ENCODE measurements at regions not wholly inside any gene's neighbourhood (a gene's known extent, or its start where the extent isn't known, plus 50 kb on each side); places are given as distances from the start of the nearest gene placed in this dataset.
"Not testable (repeated sequence)": the region's sequence is repeated elsewhere in the genome, so short reads cannot be mapped to it uniquely, and the experiment has no call there.

GRCh38 chr20:4635781-4636180 lies 50.5 kb upstream of the PRNP start:
- H3K36me3 ChIP-seq (ENCODE audit: control insufficient read depth in 2 of 2, insufficient read depth in 2 of 2, low read length in 1 of 2): no peaks in the 10 kb centered on the region
- 96% methylated on average over 5 of the region's 5 CpGs for WGBS
- H3K9me3 ChIP-seq (ENCODE audit: control insufficient read depth in 2 of 2, insufficient read depth in 1 of 2, low read length in 1 of 2): no peaks in the 10 kb centered on the region
- no peak for DNase-seq (ENCODE audit: low read depth in 6 of 9, low spot score in 9 of 9)
- no peaks in the 10 kb centered on the region for H3K4me1 ChIP-seq (ENCODE audit: control insufficient read depth in 2 of 2, insufficient read depth in 2 of 2, low read length in 2 of 2)
- no peak overlapping the region for H3K4me3 ChIP-seq (ENCODE audit: low read length in 2 of 2)
- no peak overlapping the region for H3K27ac ChIP-seq (ENCODE audit: low read depth in 1 of 2, low read length in 1 of 2)
- H3K27me3 ChIP-seq (ENCODE audit: control insufficient read depth in 2 of 2, insufficient read depth in 1 of 2, low read length in 1 of 2): no peaks in the 10 kb centered on the region

- no peaks in the 10 kb centered on the region for H3K4me1 ChIP-seq (ENCODE audit: control insufficient read depth in 2 of 2, insufficient read depth in 2 of 2, low read length in 2 of 2)
- no peak overlapping the region for H3K4me3 ChIP-seq (ENCODE audit: low read length in 2 of 2)
- no peaks in the 10 kb centered on the region for H3K9me3 ChIP-seq (ENCODE audit: control insufficient read depth in 2 of 2, insufficient read depth in 1 of 2, low read length in 1 of 2)
- H3K36me3 ChIP-seq (ENCODE audit: control insufficient read depth in 2 of 2, insufficient read depth in 2 of 2, low read length in 1 of 2): no peaks in the 10 kb centered on the region
- no peaks in the 10 kb centered on the region for H3K27me3 ChIP-seq (ENCODE audit: control insufficient read depth in 2 of 2, insufficient read depth in 1 of 2, low read length in 1 of 2)
- WGBS: 88% methylated on average over 1 of the region's 1 CpG
- DNase-seq (ENCODE audit: low read depth in 6 of 9, low spot score in 9 of 9): no peak
- no peak overlapping the region for H3K27ac ChIP-seq (ENCODE audit: low read depth in 1 of 2, low read length in 1 of 2)
Measured at GRCh38 chr20:4635342-4635741, 50.9 kb upstream of the PRNP start.

GRCh38 chr20:4633780-4634179 lies 52.5 kb upstream of the PRNP start:
- H3K4me3 ChIP-seq (ENCODE audit: low read length in 2 of 2): no peak overlapping the region
- 77% methylated on average over 4 of the region's 4 CpGs for WGBS
- no peaks in the 10 kb centered on the region for H3K36me3 ChIP-seq (ENCODE audit: control insufficient read depth in 2 of 2, insufficient read depth in 2 of 2, low read length in 1 of 2)
- no peak for DNase-seq (ENCODE audit: low read depth in 6 of 9, low spot score in 9 of 9)
- H3K27me3 ChIP-seq (ENCODE audit: control insufficient read depth in 2 of 2, insufficient read depth in 1 of 2, low read length in 1 of 2): no peaks in the 10 kb centered on the region
- H3K9me3 ChIP-seq (ENCODE audit: control insufficient read depth in 2 of 2, insufficient read depth in 1 of 2, low read length in 1 of 2): no peaks in the 10 kb centered on the region
- H3K4me1 ChIP-seq (ENCODE audit: control insufficient read depth in 2 of 2, insufficient read depth in 2 of 2, low read length in 2 of 2): no peaks in the 10 kb centered on the region
- no peak overlapping the region for H3K27ac ChIP-seq (ENCODE audit: low read depth in 1 of 2, low read length in 1 of 2)

- WGBS: 96% methylated on average over 3 of the region's 3 CpGs
- Histone ChIP-seq H3K36me3 (ENCODE audit: control insufficient read depth in 2 of 2, insufficient read depth in 2 of 2, low read length in 1 of 2) (no peaks in the 10 kb centered on the region), H3K9me3 (ENCODE audit: control insufficient read depth in 2 of 2, insufficient read depth in 1 of 2, low read length in 1 of 2) (no peaks in the 10 kb centered on the region), H3K4me3 (ENCODE audit: low read length in 2 of 2) (no peak overlapping the region), H3K27me3 (ENCODE audit: control insufficient read depth in 2 of 2, insufficient read depth in 1 of 2, low read length in 1 of 2) (no peaks in the 10 kb centered on the region), H3K4me1 (ENCODE audit: control insufficient read depth in 2 of 2, insufficient read depth in 2 of 2, low read length in 2 of 2) (no peaks in the 10 kb centered on the region), H3K27ac (ENCODE audit: low read depth in 1 of 2, low read length in 1 of 2) (no peak overlapping the region)
- DNase-seq (ENCODE audit: low read depth in 6 of 9, low spot score in 9 of 9): no peak
Measured at GRCh38 chr20:4633379-4633778, 52.9 kb upstream of the PRNP start.

GRCh38 chr20:4632876-4633275 lies 53.4 kb upstream of the PRNP start:
- no peak overlapping the region for H3K27ac ChIP-seq (ENCODE audit: low read depth in 1 of 2, low read length in 1 of 2)
- WGBS: 95% methylated on average over 4 of the region's 4 CpGs

GRCh38 chr20:4626228-4626627 lies 60.0 kb upstream of the PRNP start:
- H3K4me1 ChIP-seq (ENCODE audit: control insufficient read depth in 2 of 2, insufficient read depth in 2 of 2, low read length in 2 of 2): no peaks in the 10 kb centered on the region
- H3K36me3 ChIP-seq (ENCODE audit: control insufficient read depth in 2 of 2, insufficient read depth in 2 of 2, low read length in 1 of 2): no peaks in the 10 kb centered on the region
- peaks cover 0 to 11% of the 10 kb centered on the region in 2 donors for H3K9me3 ChIP-seq (ENCODE audit: control insufficient read depth in 2 of 2, insufficient read depth in 1 of 2, low read length in 1 of 2)
- H3K4me3 ChIP-seq (ENCODE audit: low read length in 2 of 2): no peak overlapping the region
- 97% methylated on average over 4 of the region's 4 CpGs for whole genome bisulfite sequencing
- no peak for DNase-seq (ENCODE audit: low read depth in 6 of 9, low spot score in 9 of 9)
- H3K27ac ChIP-seq (ENCODE audit: low read depth in 1 of 2, low read length in 1 of 2): no peak overlapping the region
- H3K27me3 ChIP-seq (ENCODE audit: control insufficient read depth in 2 of 2, insufficient read depth in 1 of 2, low read length in 1 of 2): no peaks in the 10 kb centered on the region

More at GRCh38 chr20:4632876-4633275, 53.4 kb upstream of the PRNP start:
- Histone ChIP-seq H3K27me3 (ENCODE audit: control insufficient read depth in 2 of 2, insufficient read depth in 1 of 2, low read length in 1 of 2) (no peaks in the 10 kb centered on the region), H3K36me3 (ENCODE audit: control insufficient read depth in 2 of 2, insufficient read depth in 2 of 2, low read length in 1 of 2) (no peaks in the 10 kb centered on the region), H3K4me3 (ENCODE audit: low read length in 2 of 2) (no peak overlapping the region), H3K4me1 (ENCODE audit: control insufficient read depth in 2 of 2, insufficient read depth in 2 of 2, low read length in 2 of 2) (no peaks in the 10 kb centered on the region), H3K9me3 (ENCODE audit: control insufficient read depth in 2 of 2, insufficient read depth in 1 of 2, low read length in 1 of 2) (no peaks in the 10 kb centered on the region)
- no peak for DNase-seq (ENCODE audit: low read depth in 6 of 9, low spot score in 9 of 9)

- Histone ChIP-seq H3K4me3 (ENCODE audit: low read length in 2 of 2) (no peak overlapping the region), H3K27ac (ENCODE audit: low read depth in 1 of 2, low read length in 1 of 2) (no peak overlapping the region), H3K9me3 (ENCODE audit: control insufficient read depth in 2 of 2, insufficient read depth in 1 of 2, low read length in 1 of 2) (peaks cover 0 to 11% of the 10 kb centered on the region in 2 donors), H3K4me1 (ENCODE audit: control insufficient read depth in 2 of 2, insufficient read depth in 2 of 2, low read length in 2 of 2) (no peaks in the 10 kb centered on the region), H3K27me3 (ENCODE audit: control insufficient read depth in 2 of 2, insufficient read depth in 1 of 2, low read length in 1 of 2) (no peaks in the 10 kb centered on the region), H3K36me3 (ENCODE audit: control insufficient read depth in 2 of 2, insufficient read depth in 2 of 2, low read length in 1 of 2) (no peaks in the 10 kb centered on the region)
- WGBS: 96% methylated on average over 5 of the region's 5 CpGs
- DNase-seq (ENCODE audit: low read depth in 6 of 9, low spot score in 9 of 9): no peak
Measured at GRCh38 chr20:4625687-4626086, 60.6 kb upstream of the PRNP start.

GRCh38 chr20:4624675-4625336 lies 61.5 kb upstream of the PRNP start:
- not testable (repeated sequence) for H3K4me1 ChIP-seq (ENCODE audit: control insufficient read depth in 2 of 2, insufficient read depth in 2 of 2, low read length in 2 of 2); H3K27me3 ChIP-seq (ENCODE audit: control insufficient read depth in 2 of 2, insufficient read depth in 1 of 2, low read length in 1 of 2); H3K27ac ChIP-seq (ENCODE audit: low read depth in 1 of 2, low read length in 1 of 2); H3K4me3 ChIP-seq (ENCODE audit: low read length in 2 of 2); DNase-seq (ENCODE audit: low read depth in 6 of 9, low spot score in 9 of 9); H3K36me3 ChIP-seq (ENCODE audit: control insufficient read depth in 2 of 2, insufficient read depth in 2 of 2, low read length in 1 of 2)
- H3K9me3 ChIP-seq (ENCODE audit: control insufficient read depth in 2 of 2, insufficient read depth in 1 of 2, low read length in 1 of 2): peaks cover 0 to 11% of the 10 kb centered on the region in 2 donors
- WGBS: 93% methylated on average over 11 of the region's 11 CpGs

GRCh38 chr20:4619144-4619543 lies 67.1 kb upstream of the PRNP start:
- H3K27me3 ChIP-seq (ENCODE audit: control insufficient read depth in 2 of 2, insufficient read depth in 1 of 2, low read length in 1 of 2); H3K4me1 ChIP-seq (ENCODE audit: control insufficient read depth in 2 of 2, insufficient read depth in 2 of 2, low read length in 2 of 2): not testable (repeated sequence)
- 98% methylated on average over 4 of the region's 4 CpGs for whole genome bisulfite sequencing

More at GRCh38 chr20:4619144-4619543, 67.1 kb upstream of the PRNP start:
- H3K27ac ChIP-seq (ENCODE audit: low read depth in 1 of 2, low read length in 1 of 2); H3K9me3 ChIP-seq (ENCODE audit: control insufficient read depth in 2 of 2, insufficient read depth in 1 of 2, low read length in 1 of 2); H3K4me3 ChIP-seq (ENCODE audit: low read length in 2 of 2); H3K36me3 ChIP-seq (ENCODE audit: control insufficient read depth in 2 of 2, insufficient read depth in 2 of 2, low read length in 1 of 2); DNase-seq (ENCODE audit: low read depth in 6 of 9, low spot score in 9 of 9): not testable (repeated sequence)
